GM19372 (cell line): ENCODE measurements at regions not wholly inside any gene's neighbourhood (a gene's known extent, or its start where the extent isn't known, plus 50 kb on each side); places are given as distances from the start of the nearest gene placed in this dataset.

ENCODE experiments used
- ATAC-seq: cut with Tn5 transposase; IDR thresholded peaks from one replicate; pipeline ENCODE4 v1.9.1; 2021; ENCODE audit warnings: mild to moderate bottlenecking, low read depth, moderate library complexity; ENCODE audit not compliant: unreplicated experiment

DNA sequence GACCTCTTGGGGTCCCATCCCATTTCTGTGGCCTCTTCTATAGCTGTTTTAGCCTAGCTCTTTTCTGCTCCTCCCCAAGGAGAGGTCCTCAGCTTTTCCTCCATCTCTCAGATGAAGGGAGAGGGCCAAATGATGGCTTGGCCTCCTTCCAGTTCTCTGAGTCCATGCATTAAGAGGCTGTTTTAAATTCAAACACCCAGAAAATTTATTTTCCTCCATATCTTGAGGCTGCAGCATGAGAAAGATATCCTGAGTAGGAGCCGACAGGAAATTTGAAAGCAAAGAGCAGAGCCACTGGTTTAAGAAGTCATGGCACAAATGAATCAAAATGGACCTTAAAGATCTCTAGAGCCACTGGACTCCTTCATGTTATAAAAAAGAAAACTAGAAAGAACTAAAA, 558.8 kb downstream of the MID1IP1 start:
- ATAC-seq = no peak

DNA sequence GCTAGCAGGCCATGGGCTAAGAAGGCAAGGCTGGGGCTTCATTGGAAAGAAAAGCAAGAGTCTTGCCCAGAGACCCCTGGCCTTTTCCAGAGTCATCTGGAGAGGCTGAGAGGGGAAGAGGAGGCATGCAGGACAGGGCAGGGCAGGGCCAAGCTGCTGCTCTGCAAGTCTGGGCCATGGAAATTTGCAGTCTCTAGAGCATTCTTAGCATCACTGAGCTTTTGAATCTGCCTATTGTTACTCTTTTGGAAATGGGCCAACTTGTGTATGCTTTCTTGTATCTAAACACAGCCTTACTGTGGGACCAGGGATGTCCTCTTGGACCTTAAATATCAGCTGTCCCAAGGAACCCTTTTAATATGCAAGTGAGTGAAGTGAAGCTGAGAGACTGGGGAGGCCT, 560.5 kb downstream of the MID1IP1 start:
- no peak for ATAC-seq

DNA sequence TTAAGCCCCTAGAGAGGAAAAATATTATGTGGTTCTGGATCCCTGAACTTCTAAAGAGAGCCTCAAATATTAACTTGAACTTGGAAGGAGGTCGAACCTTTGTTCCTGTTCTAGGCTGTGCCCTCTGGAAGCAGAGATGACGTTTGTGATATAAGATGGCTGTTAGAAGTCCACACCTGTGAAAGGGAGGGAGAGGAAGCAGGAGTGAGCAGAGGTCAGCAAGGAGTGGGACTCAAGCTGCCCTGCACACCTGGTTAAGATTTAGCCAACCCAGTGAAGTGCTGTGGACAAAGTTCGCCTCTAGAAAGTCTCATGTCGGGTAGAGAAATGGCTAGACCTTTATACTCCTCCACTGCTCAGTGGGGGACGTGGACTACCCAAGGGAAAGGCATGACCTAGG, 566.2 kb downstream of the MID1IP1 start:
- no peak for ATAC-seq

DNA sequence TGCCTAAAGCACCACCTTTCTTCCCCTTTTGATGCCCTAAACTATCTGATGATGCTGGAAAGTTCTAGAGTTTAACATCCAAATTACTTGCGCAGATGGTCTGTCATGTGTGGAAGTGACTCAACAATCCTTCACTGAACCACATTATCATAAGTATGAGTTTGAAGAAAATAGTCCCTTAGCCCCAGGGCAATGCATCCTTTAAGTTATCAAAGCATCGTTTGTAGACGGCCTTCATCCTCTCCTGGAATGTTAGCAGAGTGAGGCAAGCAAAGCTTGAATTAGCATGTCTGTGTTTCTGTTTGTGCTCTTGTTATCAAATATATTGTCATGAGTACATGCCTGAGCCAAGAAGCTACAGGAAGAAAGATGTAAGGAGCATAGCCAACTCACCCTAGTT, 570.9 kb downstream of the MID1IP1 start:
- no peak for ATAC-seq

DNA sequence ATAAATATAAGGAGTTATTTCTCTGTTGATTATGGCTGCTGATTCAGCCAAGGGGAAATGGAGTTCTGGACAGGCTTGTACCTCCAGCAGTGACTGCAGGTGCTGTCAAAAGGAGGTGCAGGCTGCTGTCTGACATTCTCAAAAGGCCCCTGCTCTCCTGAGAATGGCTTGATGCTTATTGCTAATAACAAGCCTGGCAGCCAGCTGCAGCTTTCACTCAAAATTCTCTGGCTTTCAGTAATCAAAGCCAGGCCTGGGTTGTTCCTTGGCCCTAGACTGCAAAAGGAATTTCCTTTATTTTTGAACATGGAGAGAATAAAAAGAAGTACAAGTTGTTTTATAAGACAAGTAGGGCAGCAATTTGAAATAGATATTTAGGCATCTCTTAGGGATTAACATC, 575.9 kb downstream of the MID1IP1 start:
- ATAC-seq = no peak

DNA sequence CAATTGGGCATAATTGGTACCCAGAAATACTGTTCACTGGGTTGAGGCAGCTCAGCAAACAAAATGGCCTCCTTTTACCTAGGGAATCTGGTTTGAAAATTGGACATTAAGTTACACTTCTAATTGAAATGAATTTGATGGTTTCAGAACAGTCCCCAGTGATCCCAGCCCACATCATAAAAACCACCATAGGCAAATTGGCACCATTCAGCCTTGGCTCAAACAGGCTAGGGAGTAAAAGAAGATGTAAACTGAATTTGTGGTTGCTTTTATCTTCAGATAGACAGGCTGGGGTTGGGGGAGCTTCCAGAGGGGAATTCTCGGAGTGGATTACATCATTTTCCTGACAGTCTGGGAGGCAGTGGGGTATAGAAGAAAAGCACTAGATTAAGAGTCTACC, 576.5 kb downstream of the MID1IP1 start:
- ATAC-seq = no peak

DNA sequence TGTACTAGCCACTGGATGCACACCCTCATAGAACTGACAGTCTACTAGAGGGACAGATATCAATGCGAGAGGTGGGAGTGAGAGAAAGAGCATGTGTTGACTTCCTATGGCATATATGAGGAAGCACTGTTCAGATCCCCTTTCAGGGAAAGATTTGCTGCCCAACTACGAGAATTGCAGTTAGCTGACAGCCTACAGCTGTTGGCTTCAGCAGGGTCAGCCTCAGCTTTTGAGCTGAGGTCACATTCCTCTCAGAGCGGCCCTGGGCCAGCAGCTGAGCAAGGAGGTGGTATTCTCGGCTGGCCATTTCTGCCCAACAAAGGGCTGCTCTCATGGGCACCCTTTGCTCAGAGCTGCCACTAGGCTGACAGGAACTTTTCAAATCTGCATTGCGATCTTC, 580.2 kb downstream of the MID1IP1 start:
- ATAC-seq = no peak

DNA sequence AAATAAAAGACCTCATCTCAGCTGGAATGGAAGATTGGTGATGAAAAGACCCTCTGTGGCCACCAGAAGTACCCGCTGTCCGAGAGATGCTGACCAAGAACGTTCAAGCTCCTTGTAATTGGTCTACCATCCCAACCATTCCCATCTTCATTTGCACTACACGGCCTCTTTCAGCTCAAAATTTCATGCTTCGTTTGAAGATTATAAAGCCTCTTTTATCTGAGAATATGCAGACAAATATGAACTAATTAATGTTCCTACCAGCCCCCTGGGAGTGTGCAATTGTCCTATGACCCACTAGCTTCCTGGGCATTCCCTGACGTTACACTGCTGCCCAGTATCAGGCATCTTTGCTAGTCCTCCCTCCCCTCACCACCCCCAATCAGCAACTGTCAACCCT, 583.7 kb downstream of the MID1IP1 start:
- no peak for ATAC-seq

DNA sequence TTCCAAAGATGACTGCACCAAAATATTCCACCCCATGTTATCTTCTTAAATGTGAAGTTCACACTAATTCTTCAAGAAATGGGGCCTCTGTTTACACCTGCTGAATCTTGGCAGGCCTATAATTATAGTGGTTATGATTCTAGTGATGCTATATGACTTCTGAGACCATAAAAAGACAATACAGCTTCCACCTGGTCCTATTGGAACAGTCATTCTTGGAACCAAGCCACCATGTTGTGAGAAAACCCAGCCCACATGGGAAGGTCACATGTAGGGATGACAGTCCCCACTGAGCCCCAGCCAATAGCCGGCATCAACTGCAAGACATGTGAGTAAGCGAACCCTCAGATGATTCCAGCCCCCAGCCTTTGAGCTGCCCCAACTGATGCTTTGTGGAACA, 587.5 kb downstream of the MID1IP1 start:
- ATAC-seq = no peak

DNA sequence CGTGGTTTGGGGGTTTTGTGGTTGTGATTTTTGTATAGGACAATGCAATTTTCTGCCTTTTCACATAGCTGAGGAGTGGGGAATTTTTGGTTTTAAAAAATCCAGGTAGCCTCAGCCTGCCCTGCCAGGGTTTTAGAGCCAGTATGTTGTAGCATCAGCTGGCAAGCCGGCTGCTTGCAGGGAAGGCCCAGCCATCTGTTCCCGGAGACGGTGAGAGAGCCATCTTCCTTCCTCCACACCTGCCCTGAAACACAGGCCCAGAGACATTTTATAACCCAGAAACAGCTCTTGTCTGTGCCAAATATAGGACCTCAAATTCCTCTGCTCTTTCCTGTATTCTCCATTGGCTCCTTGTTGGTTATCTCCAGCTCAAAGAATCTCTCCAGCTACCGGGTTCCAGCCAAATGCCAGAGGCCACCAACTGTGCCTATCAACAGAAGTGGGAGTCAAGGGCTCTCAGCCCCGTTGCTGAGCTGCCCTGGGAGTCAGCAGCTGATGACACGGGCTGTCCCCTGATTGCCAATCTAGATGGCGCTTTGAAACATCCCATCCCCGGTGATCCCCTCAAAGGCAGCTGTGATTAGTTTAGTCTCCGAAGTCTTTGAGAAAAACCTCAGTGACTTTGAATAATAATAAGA, 595.2 kb downstream of the MID1IP1 start:
- no peak for ATAC-seq

DNA sequence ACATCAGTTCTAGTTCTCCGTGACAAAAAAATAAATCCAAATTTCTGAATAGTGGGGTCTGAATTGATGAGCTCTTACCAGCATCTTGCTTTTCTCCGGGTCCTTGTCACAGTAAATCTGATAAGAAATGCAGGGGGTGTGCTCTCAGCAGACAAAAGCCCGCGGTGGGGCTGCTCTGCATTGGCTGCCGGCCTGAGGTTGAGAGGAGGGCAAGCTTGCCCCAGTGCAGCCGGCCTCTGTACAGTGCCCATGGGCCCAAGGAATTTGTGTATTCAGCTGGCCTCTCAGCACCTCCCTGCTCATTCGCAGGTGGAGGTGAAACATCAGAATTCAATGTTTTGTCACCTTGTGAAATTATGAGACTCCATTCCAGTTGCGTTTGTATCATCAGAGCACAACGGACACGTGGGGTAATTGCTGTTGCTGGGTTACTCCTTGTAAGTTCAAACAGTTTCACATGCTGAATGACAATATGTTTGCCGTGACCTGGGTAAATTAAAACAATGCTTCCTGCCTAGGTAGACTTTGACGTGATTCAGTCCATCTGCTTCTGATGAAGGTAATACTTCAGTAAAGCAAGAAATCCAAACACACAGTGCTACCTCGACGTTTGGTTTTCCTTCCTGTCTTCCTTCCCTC, 596.4 kb downstream of the MID1IP1 start:
- no peak for ATAC-seq

DNA sequence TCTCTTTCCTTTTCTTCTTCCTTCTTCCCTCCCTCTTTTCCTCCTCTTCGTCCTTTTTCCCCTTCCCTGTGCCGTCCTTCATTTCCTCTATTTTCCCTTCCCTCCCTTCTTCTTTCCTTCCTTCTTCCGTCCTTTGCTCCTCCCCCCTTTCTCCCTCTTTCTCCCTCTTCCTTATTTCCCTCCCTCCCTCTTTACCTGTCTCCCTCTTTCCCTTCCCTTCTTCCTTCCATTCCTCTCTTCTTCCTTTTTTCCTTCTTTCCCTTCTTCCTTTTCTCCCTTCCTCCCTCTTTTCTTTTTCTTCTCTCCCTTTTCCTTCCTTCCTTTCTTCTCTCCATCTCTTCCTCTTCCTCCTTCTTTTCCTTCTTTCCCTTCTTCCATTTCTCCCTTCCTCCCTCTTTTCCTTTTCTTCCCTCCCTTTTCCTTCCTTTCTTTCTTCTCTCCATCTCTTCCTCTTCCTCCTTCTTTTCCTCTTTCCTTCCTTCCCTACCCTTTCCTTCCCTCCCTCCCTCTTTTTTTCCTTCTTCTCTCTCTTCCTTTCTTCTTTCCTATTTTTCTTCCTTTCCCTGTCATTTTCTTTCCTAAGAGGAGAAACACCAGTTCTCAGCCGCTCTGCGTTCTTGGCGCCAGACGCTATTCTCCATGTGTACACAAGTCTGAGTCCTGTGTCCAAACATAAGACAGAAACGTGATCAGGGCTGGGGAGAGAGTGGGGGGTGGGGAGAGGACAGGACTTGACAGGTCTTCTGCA, 597.1 kb downstream of the MID1IP1 start:
- no peak for ATAC-seq

DNA sequence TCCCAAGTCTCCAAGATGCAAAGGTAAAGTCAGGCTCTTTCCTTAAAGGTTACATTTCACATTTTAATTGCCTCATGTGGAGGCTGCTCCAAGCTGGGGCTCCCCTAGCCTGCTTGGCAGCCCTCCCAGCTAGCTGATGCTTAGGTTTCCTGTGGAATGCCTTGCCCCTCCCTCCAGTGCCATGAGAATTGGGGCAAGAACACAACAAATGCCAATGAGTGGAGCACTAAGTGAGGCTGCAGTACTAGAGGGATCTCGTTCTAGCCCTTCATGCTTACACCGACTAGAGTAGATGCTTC, 597.7 kb downstream of the MID1IP1 start:
- no peak for ATAC-seq

DNA sequence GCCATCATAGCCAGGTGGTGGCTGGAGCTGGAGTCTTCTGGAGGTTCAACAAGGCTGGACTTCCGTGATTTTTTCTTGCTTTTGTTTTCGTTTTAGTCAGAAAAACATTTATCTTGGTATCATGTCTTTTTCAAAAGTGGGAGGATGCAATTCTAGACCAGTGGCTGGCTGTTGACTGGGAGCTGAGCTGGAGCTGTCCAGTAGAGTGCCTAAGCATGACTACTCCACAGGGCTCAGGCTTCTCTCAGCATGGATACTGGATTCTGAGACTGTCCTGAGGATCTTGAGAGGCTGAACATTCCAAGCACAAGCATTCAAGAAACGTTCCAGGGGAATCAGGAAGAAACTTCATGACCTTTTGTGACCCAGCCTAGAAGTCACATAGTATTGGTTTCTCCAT, 598.1 kb downstream of the MID1IP1 start:
- no peak for ATAC-seq

DNA sequence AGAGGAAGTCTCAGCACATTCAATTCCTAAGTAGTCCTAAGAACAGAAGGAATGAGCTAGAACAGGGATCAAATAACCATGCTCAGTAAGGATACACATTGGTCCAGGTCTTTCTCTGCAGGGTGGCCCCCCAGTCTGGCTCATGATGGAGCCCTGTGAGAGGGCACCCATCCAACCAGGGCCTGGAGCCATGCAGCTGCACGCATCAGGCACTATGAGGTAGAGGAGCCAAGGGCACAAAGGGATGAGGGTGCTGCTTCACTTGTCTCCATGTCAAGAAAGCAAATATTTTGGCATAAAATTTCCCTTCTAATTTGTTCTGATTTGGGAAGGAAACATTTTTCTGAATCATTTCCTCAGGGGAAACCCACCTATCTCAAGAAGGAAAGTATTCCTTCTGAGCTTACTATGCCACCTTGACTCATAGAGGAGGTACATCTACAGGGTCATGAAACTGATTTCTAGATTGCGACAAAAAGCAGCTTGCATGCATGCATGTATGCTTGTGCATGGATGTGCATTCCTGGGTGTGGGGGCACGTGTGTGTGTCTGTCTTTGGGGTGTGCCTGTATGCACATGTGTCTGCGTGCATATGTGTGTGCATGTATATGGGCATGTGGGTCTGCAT, 600.3 kb downstream of the MID1IP1 start:
- ATAC-seq = no peak

DNA sequence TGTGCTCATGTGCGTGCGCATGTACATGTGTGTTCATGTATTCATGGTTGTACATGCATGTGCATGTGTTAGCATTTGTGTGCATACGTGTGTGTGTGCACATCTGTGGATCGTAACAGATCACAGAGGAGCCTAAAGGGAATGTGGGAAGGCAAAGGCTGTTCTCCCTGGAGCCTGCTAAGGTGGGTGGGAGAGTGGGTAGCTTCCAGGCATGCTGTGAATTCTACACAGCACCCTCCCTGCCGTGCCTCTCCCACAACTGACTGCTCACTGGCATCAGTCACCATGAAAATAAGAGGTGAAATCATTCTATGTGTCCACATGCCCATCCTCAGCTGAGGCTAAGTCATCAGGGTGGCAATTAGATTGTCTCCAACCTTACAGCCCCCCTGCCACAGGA, 600.9 kb downstream of the MID1IP1 start:
- no peak for ATAC-seq

DNA sequence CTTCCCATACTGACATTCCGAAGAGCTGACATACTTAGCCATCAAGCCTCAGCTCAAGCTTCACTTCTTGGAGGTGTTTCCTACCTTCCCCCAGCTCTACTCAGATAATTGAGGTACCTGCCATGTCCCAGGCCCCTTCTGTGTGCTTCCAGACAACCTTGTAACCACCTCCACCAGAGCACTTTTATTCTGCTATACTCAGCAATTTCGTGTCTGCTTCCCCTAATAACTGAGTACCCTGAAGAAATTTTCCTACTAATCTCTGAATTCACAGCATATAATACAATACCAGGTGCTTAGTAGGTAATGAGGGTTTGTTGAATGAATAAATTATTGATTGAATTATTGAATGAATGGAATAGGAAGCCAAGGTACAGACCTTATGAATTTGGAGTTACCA, 605.5 kb downstream of the MID1IP1 start:
- ATAC-seq = no peak

DNA sequence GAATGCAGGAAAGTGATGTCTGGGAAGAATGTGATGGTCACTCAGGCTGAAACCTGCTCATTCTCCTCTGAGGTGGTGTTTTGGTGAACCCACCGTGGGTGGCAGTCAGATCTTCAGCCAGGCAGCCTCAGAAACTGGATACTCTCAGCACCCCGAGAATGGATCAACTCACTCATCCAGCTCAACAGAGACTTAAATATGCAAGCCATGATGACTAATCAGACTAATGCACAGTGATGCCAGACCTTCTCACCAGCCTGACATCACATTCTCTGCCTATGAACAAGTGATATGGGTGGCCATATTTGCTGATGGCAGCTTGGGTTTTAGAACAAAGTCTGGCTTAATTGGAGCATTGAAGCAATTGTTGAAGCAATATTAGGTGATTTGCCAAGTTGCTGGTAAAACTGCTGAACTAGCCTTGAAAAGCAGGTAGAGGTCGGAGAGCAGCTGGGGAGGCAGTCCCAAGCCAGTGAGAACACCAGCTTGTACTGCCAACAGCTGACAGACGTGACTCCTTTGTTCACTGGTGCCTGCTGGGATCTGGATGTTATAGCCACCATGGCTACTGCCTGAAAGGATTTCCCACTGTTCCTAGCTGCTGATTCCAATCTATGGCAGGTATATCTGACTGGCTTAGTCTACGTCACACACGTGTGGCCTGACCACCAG, 608.1 kb downstream of the MID1IP1 start:
- ATAC-seq = no peak

DNA sequence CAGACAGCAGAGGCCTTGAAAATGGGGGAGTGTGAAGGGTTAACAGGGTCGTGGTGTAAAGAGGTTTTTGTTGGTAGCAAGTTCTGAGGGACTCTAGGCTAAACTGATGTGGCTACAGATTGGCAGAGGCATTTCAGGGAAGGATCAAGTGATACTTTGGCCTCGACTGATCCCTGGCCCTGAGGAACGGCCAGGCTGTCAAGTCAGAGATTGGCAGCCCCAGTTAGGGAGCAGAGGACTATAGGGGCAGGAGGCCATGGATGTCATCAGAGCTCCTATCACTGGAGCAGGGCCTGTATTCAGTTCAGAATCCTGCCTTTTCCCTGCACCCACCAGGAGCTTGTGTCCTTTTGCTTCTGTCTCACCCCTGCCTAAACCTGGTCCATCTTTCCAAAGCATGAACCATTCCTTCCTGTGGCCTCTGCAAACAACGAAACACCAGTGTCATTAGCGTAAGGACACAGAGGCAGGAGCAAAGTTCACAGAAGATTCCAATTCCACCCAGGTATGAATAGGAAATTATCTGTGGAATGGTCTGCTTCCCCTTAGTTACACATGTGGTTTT, 613.1 kb downstream of the MID1IP1 start:
- no peak for ATAC-seq

DNA sequence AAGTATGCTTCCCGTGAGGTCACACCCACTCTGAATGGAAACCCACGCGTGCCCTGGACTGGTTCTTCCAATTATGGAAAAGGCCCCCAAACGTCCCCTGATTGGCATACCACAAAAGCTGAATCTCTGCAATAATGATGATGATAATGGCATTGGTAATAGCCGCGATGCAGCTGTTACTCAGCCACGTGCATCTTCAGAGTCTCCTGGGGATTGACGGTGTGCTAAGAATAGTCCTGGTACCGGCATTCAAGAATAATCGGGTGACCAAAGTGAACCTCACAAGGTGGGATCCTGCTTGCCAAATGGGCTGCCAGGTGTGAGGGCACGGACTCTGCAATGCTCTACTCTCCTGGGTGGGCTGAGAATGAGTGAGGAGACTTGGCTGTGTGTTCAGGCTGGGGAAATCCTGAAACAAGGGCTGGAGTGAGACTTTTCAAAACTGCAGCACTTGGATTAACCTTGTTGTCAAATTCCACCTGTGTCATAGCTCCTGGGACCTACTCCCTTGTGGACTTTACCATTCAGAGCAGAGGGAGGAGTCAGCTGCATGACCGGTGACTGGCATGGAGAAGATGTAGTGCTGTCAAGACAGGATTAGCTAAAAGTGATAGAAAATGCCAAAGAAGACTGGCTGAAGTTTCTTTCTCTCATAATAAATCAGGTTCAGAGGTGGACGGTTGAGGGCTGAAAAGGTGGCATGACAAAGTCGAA, 615.4 kb downstream of the MID1IP1 start:
- ATAC-seq = no peak
